ENCODE measurements at regions not wholly inside any gene's neighbourhood (a gene's known extent, or its start where the extent isn't known, plus 50 kb on each side); places are given as distances from the start of the nearest gene placed in this dataset.

GRCh38 chr9:95771556-95772246, 103.8 kb upstream of the ERCC6L2 start (continued):
- no peak for TF ChIP-seq TFAP4 (IDR thresholded peaks at IDR 0.05; ENCODE audit: borderline replicate concordance, low read depth)
- no peak for TF ChIP-seq ELF1 (CRISPR knock-in tag; IDR thresholded peaks at IDR 0.05)
- 0 out of 2 replicates have a peak, but pooled peaks have one; percentile 21 for TF ChIP-seq SALL2 (CRISPR knock-in tag; IDR thresholded peaks at IDR 0.05)
- no peak for TF ChIP-seq NFAT5 (CRISPR knock-in tag; IDR thresholded peaks at IDR 0.05)
- no peak for TF ChIP-seq ELK4 (CRISPR knock-in tag; IDR thresholded peaks at IDR 0.05; ENCODE audit: borderline replicate concordance)
- no peak for TF ChIP-seq ZNF451 (CRISPR knock-in tag; IDR thresholded peaks at IDR 0.05)
- no peak for TF ChIP-seq U2AF1 (optimal IDR thresholded peaks at IDR 0.05; ENCODE audit: low read depth, low read length)
- no peak for TF ChIP-seq ZNF563 (CRISPR knock-in tag; IDR thresholded peaks at IDR 0.05)
- 0 out of 2 replicates have a peak, but pooled peaks have one; percentile 23 for TF ChIP-seq ZNF124 (CRISPR knock-in tag; IDR thresholded peaks at IDR 0.05)
- TF ChIP-seq PCBP1 (IDR thresholded peaks at IDR 0.05; ENCODE audit: borderline replicate concordance, low read depth, low read length): no peak
- TF ChIP-seq JUNB (CRISPR knock-in tag; IDR thresholded peaks at IDR 0.05; ENCODE audit: borderline replicate concordance): peak; percentile 11; the same call in 1 of the 2 replicates
- no peak for TF ChIP-seq ZNF354B (CRISPR knock-in tag; IDR thresholded peaks at IDR 0.05)
- no peak for TF ChIP-seq ZNF749 (CRISPR knock-in tag; IDR thresholded peaks at IDR 0.05; ENCODE audit: borderline replicate concordance)
- peak; percentile 50 for TF ChIP-seq ASH2L (IDR thresholded peaks at IDR 0.05; ENCODE audit: insufficient read length, low read depth, low read length)
- no peak for TF ChIP-seq PRDM10 (CRISPR knock-in tag; IDR thresholded peaks at IDR 0.05; ENCODE audit: low read depth)
- no peak for TF ChIP-seq ZNF460 (CRISPR knock-in tag; IDR thresholded peaks at IDR 0.05; ENCODE audit: borderline replicate concordance)
- TF ChIP-seq ZBTB21 (CRISPR knock-in tag; IDR thresholded peaks at IDR 0.05): no peak
- peak; percentile 34; the same call in 1 of the 2 replicates for TF ChIP-seq NFKBIZ (CRISPR knock-in tag; IDR thresholded peaks at IDR 0.05)
- TF ChIP-seq HOXA5 (CRISPR knock-in tag; IDR thresholded peaks at IDR 0.05): 0 out of 2 replicates have a peak, but pooled peaks have one; percentile 28

All from HepG2 (cell line).